Cardiac fibroblast (primary cell): ENCODE measurements at regions not wholly inside any gene's neighbourhood (a gene's known extent, or its start where the extent isn't known, plus 50 kb on each side); places are given as distances from the start of the nearest gene placed in this dataset.

Experiments used
- DNase-seq, 2 donors: peaks; one replicate each; pipeline versions ENCODE4 v3.0.0 to v3.0.0-alpha.2; 2010; ENCODE audit warnings: low read depth in 2 of 2
- H3K4me3 ChIP-seq, 2 donors: replicated peaks in 1 of 2; 1 replicate in 1 of 2; 2 replicates in 1 of 2; pipeline ENCODE4 v1.5.1; 2011; ENCODE audit warnings: low read depth in 2 of 2, low read length in 2 of 2, mild to moderate bottlenecking in 2 of 2, moderate library complexity in 1 of 2
- CTCF ChIP-seq: IDR thresholded peaks from one replicate; pipeline ENCODE4 v1.5.1; 2011; ENCODE audit warnings: low read depth, mild to moderate bottlenecking, low read length, inconsistent platforms

GRCh38 chrX:10030570-10030969 lies 63.4 kb downstream of the CLDN34 start:
- no peak overlapping the region for H3K4me3 ChIP-seq
- DNase-seq = peak in 1 of 2 donors; percentile 82
- no peak for TF ChIP-seq CTCF

- TF ChIP-seq CTCF = no peak
- no peak overlapping the region for H3K4me3 ChIP-seq
- DNase-seq = no peak
These were observed 64.6 kb downstream of the CLDN34 start for GRCh38 chrX:10031746-10032145.

GRCh38 chrX:10032147-10032546 lies 65.0 kb downstream of the CLDN34 start:
- no peak overlapping the region for H3K4me3 ChIP-seq
- TF ChIP-seq CTCF = no peak
- DNase-seq = no peak

- no peak for DNase-seq
- no peak overlapping the region for H3K4me3 ChIP-seq
- TF ChIP-seq CTCF = no peak
These were observed 66.3 kb downstream of the CLDN34 start for GRCh38 chrX:10033375-10034007.

GRCh38 chrX:10034740-10035260 lies 67.6 kb downstream of the CLDN34 start:
- no peak overlapping the region for H3K4me3 ChIP-seq
- TF ChIP-seq CTCF = no peak
- no peak for DNase-seq

- no peak overlapping the region for H3K4me3 ChIP-seq
- no peak for TF ChIP-seq CTCF
- no peak for DNase-seq
These were observed 71.4 kb downstream of the CLDN34 start for GRCh38 chrX:10038585-10038984.
